A549 (cell line): ENCODE measurements at regions not wholly inside any gene's neighbourhood (a gene's known extent, or its start where the extent isn't known, plus 50 kb on each side); places are given as distances from the start of the nearest gene placed in this dataset.

Source experiments
- ATAC-seq, 2 experiments: fragments of 200-7000 bp in 1 of 2; fragments of >200 bp in 1 of 2; cut with Nextera tagmentation in 1 of 2; cut with Tn5 transposase in 1 of 2; 3 replicates each; pipeline versions ENCODE4 v1.8.0 to v1.9.1; 2018 to 2020; ENCODE audit warnings: mild to moderate bottlenecking in 1 of 2, moderate library complexity in 1 of 2
- CTCF ChIA-PET: fragments of 300-600 bp; sonication (Branson Sonifier 250); formaldehyde crosslinking; extraction: SDS; loops from one replicate; lab custom pipeline; 2021; ENCODE audit warnings: antibody characterized with exemption, inconsistent platforms; lab: Yijun Ruan, JAX
- POLR2A ChIA-PET: fragments of 350-600 bp; formaldehyde crosslinking; extraction: SDS; loops from one replicate; lab custom pipeline; 2021; ENCODE audit warnings: antibody characterized with exemption, inconsistent platforms; lab: Yijun Ruan, JAX
- DNase-seq, 2 experiments: peaks; one replicate each; pipeline versions ENCODE4 v3.0.0 to v3.0.0-alpha.2; 2011 to 2016; ENCODE audit warnings: low read depth in 1 of 2, low spot score in 1 of 2
- FAIRE-seq: peaks from 2 replicates; lab custom pipeline; 2011; peaks lifted over from hg19 to GRCh38; lab: Jason Lieb, UNC
- H3K27ac ChIP-seq, 2 experiments: fragments of >200 bp; sonication (Bioruptor Twin); formaldehyde crosslinking; 3 replicates each; pipeline ENCODE4 v1.5.1; 2016 to 2017
- H3K4me1 ChIP-seq: fragments of >200 bp; sonication (Bioruptor Twin); formaldehyde crosslinking; 3 replicates; pipeline ENCODE4 v1.6.1; 2016
- H3K4me2 ChIP-seq: fragments of >200 bp; sonication (Bioruptor Twin); formaldehyde crosslinking; 3 replicates; pipeline ENCODE4 v1.6.1; 2016
- H3K4me3 ChIP-seq: fragments of >200 bp; sonication (Bioruptor Twin); formaldehyde crosslinking; 3 replicates; pipeline ENCODE4 v1.5.1; 2016
- H3K9me3 ChIP-seq: fragments of >200 bp; sonication (Bioruptor Twin); formaldehyde crosslinking; 3 replicates; pipeline ENCODE4 v1.6.1; 2016
- BHLHE40 ChIP-seq: IDR thresholded peaks from 2 replicates; pipeline ENCODE4 v1.6.1; 2012; ENCODE audit warnings: low read depth, low read length, inconsistent platforms
- CBX8 ChIP-seq: fragments of 200-600 bp; sonication (generic); IDR thresholded peaks from 2 replicates; pipeline ENCODE4 v1.6.1; 2016
- CHD2 ChIP-seq: fragments of 150-350 bp; IDR thresholded peaks from 2 replicates; pipeline ENCODE4 v1.6.1; 2014; ENCODE audit warnings: low read length; ENCODE audit not compliant: partially characterized antibody
- EHF ChIP-seq: fragments of 250-450 bp; sonication (Bioruptor Pico); IDR thresholded peaks from 2 replicates; pipeline ENCODE4 v1.5.0; 2020; ENCODE audit warnings: mild to moderate bottlenecking
- EHMT2 ChIP-seq: fragments of 200-600 bp; sonication (generic); IDR thresholded peaks from 2 replicates; pipeline ENCODE4 v1.6.1; 2016; ENCODE audit warnings: antibody characterized with exemption, low read depth, mild to moderate bottlenecking, moderate library complexity
- FOSB ChIP-seq: fragments of 250-450 bp; sonication (Bioruptor Pico); IDR thresholded peaks from 2 replicates; pipeline ENCODE4 v1.5.0; 2020; ENCODE audit warnings: mild to moderate bottlenecking, moderate library complexity
- GATA3 ChIP-seq: IDR thresholded peaks from 2 replicates; pipeline ENCODE4 v1.6.1; 2012; ENCODE audit warnings: borderline replicate concordance
- HOXA7 ChIP-seq: fragments of 250-450 bp; sonication (Bioruptor Pico); IDR thresholded peaks from 2 replicates; pipeline ENCODE4 v1.5.0; 2020; ENCODE audit warnings: mild to moderate bottlenecking, moderate library complexity
- JUN ChIP-seq, 2 experiments: fragments of >200 bp; sonication (Bioruptor Twin); formaldehyde crosslinking; IDR thresholded peaks; 2 replicates in 1 of 2; 3 replicates in 1 of 2; pipeline ENCODE4 v1.6.1; 2016 to 2017
- MAFK ChIP-seq: fragments of 450-650 bp; IDR thresholded peaks from 2 replicates; pipeline ENCODE4 v1.6.1; 2014; ENCODE audit not compliant: partially characterized antibody
- MAX ChIP-seq: IDR thresholded peaks from 2 replicates; pipeline ENCODE4 v1.6.1; 2012
- MYC ChIP-seq: IDR thresholded peaks from 2 replicates; pipeline ENCODE4 v1.6.1; 2012; ENCODE audit warnings: mild to moderate bottlenecking, inconsistent platforms, low read length, improper control_type of control experiment, borderline replicate concordance
- NR3C1 ChIP-seq: fragments of >200 bp; sonication (Bioruptor Twin); formaldehyde crosslinking; IDR thresholded peaks from 3 replicates; pipeline ENCODE4 v1.6.1; 2017
- PBX3 ChIP-seq: IDR thresholded peaks from 2 replicates; pipeline ENCODE4 v1.6.1; 2012
- PHF8 ChIP-seq: fragments of 200-600 bp; sonication (generic); IDR thresholded peaks from 2 replicates; pipeline ENCODE4 v1.6.1; 2016; ENCODE audit warnings: low read depth, mild to moderate bottlenecking, antibody characterized with exemption, moderate library complexity, borderline replicate concordance
- POLR2A ChIP-seq: IDR thresholded peaks from 2 replicates; pipeline ENCODE4 v1.6.1; 2012; ENCODE audit warnings: mild to moderate bottlenecking, low read length
- RAD21 ChIP-seq, 2 experiments: fragments of >200 bp in 1 of 2; sonication (Bioruptor Twin) in 1 of 2; formaldehyde crosslinking in 1 of 2; IDR thresholded peaks in 1 of 2; conservative IDR thresholded peaks in 1 of 2; 2 replicates in 1 of 2; 3 replicates in 1 of 2; pipeline ENCODE4 v1.6.1; 2012 to 2018; ENCODE audit warnings: inconsistent platforms in 1 of 2
- RFX5 ChIP-seq: fragments of 450-650 bp; IDR thresholded peaks from 2 replicates; pipeline ENCODE4 v1.7.1; 2014; ENCODE audit warnings: antibody characterized with exemption, mild to moderate bottlenecking, moderate library complexity
- TFCP2L1 ChIP-seq: fragments of 250-450 bp; sonication (Bioruptor Pico); IDR thresholded peaks from 2 replicates; pipeline ENCODE4 v1.5.0; 2021; ENCODE audit warnings: mild to moderate bottlenecking
- USF2 ChIP-seq: fragments of 450-650 bp; IDR thresholded peaks from 2 replicates; pipeline ENCODE4 v1.6.1; 2014; ENCODE audit warnings: antibody characterized with exemption
- ZNF302 ChIP-seq: fragments of 250-450 bp; sonication (Bioruptor Pico); IDR thresholded peaks from 2 replicates; pipeline ENCODE4 v1.9.0; 2021; ENCODE audit warnings: inconsistent platforms, mild to moderate bottlenecking, moderate library complexity
- ZSCAN20 ChIP-seq: fragments of 250-450 bp; sonication (Bioruptor Pico); IDR thresholded peaks from 2 replicates; pipeline ENCODE4 v1.8.0; 2022; ENCODE audit warnings: mild to moderate bottlenecking, moderate library complexity
- WGBS: methylation state at CpG from one replicate; pipeline ENCODE4 v1.1.6; 2017; ENCODE audit errors: missing lambda C conversion rate; 5-methylcytosine and 5-hydroxymethylcytosine counted together

GRCh38 chr14:71487449-71487848 lies 444.8 kb upstream of the RGS6 start:
- FAIRE-seq (no peak), ATAC-seq (no peak), DNase-seq (no peak)
- CTCF ChIA-PET = no interaction called here
- TF ChIP-seq BHLHE40 = no peak
- TF ChIP-seq CHD2 = no peak
- TF ChIP-seq MAFK = no peak
- TF ChIP-seq USF2 = no peak
- no peak for TF ChIP-seq ZNF302
- TF ChIP-seq GATA3 = no peak
- TF ChIP-seq MAX = no peak
- no peak for TF ChIP-seq ZSCAN20
- no peak for TF ChIP-seq TFCP2L1
- no peak for TF ChIP-seq JUN (IDR thresholded peaks at IDR 0.05)
- TF ChIP-seq EHMT2 = no peak
- no peak for TF ChIP-seq RAD21 (conservative IDR thresholded peaks at IDR 0.05 in 1 of 2, IDR thresholded peaks at IDR 0.05 in 1 of 2)
- no peak for TF ChIP-seq FOSB (CRISPR knock-in tag)
- TF ChIP-seq PBX3 = no peak
- TF ChIP-seq CBX8 = no peak
- TF ChIP-seq PHF8 = no peak
- no peak for TF ChIP-seq HOXA7 (CRISPR knock-in tag)
- no peak overlapping the region for H3K4me3 ChIP-seq
- POLR2A ChIA-PET = no interaction called here
- no peak overlapping the region for H3K4me2 ChIP-seq
- no peaks in the 10 kb centered on the region for H3K4me1 ChIP-seq
- H3K9me3 ChIP-seq = no peaks in the 10 kb centered on the region
- H3K27ac ChIP-seq = no peak overlapping the region

GRCh38 chr14:71487941-71488340 lies 444.3 kb upstream of the RGS6 start:
- DNase-seq = no peak
- no peaks in the 10 kb centered on the region for H3K4me1 ChIP-seq
- ATAC-seq = no peak
- no peak overlapping the region for H3K4me3 ChIP-seq
- FAIRE-seq = no peak
- H3K9me3 ChIP-seq = no peaks in the 10 kb centered on the region
- POLR2A ChIA-PET = no interaction called here
- no peak overlapping the region for H3K4me2 ChIP-seq
- WGBS = 23% methylated on average over 2 of the region's 2 CpGs
- H3K27ac ChIP-seq = no peak overlapping the region
- TF ChIP-seq RFX5 = no peak
- TF ChIP-seq EHF (CRISPR knock-in tag) = no peak
- no peak for TF ChIP-seq NR3C1
- TF ChIP-seq PBX3 = no peak
- CTCF ChIA-PET = interaction anchor here (1.1 kb wide), 1 partner anchor 63 kb away, joined by 3 read pairs; no protein-coding TSS in a partner anchor

GRCh38 chr14:71488703-71489191 lies 443.5 kb upstream of the RGS6 start:
- Histone ChIP-seq H3K4me3 (no peak overlapping the region), H3K27ac (no peak overlapping the region), H3K4me1 (no peaks in the 10 kb centered on the region), H3K9me3 (no peaks in the 10 kb centered on the region), H3K4me2 (no peak overlapping the region)
- no peak for FAIRE-seq
- CTCF ChIA-PET = interaction anchor here (1.1 to 1.3 kb wide), 2 partner anchors 62 to 349 kb away, joined by 3 to 4 read pairs; no protein-coding TSS in a partner anchor
- no peak for TF ChIP-seq MYC
- TF ChIP-seq JUN (IDR thresholded peaks at IDR 0.05) = no peak
- TF ChIP-seq POLR2A = no peak
- POLR2A ChIA-PET = no interaction called here
- DNase-seq = no peak
- no peak for ATAC-seq
- WGBS = 66% methylated on average over 4 of the region's 4 CpGs
